RCC 7860 (cell line): ENCODE measurements at regions not wholly inside any gene's neighbourhood (a gene's known extent, or its start where the extent isn't known, plus 50 kb on each side); places are given as distances from the start of the nearest gene placed in this dataset.
A peak's percentile ranks its signal among the peaks of the same experiment; 100 is the strongest.

Experiments used
- DNase-seq: peaks from one replicate; pipeline ENCODE4 v3.0.0-alpha.2; 2015; ENCODE audit warnings: low spot score
- FAIRE-seq: peaks from 2 replicates; lab custom pipeline; 2012; peaks lifted over from hg19 to GRCh38; lab: Jason Lieb, UNC

DNA sequence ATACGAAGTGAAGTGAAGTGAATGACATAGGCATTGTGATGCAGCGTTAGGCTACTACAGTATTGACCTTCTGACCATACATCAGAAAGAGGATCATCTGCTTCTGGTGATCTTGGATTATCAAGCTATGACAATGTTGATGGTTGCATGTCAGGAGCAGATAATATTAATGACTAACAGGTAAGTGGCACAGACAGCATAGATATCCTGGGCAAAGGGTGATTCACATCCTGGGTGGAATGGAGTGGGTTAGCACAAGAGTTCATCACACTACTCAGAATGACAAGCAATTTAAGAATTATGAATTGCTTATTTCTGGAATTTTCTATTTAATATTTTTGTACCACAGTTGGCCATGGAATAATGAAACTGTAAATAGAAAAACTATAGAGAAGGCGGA lies 397.9 kb upstream of the ATP2B1 start:
- FAIRE-seq: peak; percentile 42
- peak; percentile 58 for DNase-seq

DNA sequence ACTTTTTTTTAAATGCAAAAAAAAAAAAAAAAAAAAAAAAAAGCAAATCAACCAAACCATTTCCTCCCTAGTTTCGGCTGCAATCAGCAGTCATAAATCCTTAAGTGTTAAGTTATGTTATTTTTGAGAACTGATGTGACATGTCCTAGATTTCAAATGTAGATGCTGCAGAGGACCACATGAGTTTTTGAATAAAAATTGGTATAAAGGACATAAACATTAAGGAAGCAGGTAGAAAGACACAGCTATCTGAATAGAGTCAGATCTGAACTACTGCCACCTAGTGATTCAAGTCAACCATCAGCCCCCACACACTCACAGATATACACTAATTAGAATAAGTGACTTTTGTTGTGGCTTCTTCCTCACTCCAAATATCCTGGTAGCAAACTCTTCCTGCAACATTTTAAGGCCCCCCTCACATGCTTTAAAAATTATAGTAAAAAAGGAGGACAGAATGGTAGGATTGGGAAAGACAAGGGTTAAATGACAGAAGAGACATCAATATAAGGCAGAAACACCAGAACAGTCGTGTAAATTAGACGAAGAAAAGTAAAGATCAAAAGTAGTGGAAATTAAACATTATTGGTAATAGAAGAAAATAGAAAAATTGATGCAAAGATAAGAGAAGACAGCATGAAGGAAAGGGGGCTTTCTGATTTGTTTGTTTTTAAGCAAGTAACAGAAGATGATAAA lies 394.5 kb upstream of the ATP2B1 start:
- FAIRE-seq (peak; percentile 42), DNase-seq (peak; percentile 30)

DNA sequence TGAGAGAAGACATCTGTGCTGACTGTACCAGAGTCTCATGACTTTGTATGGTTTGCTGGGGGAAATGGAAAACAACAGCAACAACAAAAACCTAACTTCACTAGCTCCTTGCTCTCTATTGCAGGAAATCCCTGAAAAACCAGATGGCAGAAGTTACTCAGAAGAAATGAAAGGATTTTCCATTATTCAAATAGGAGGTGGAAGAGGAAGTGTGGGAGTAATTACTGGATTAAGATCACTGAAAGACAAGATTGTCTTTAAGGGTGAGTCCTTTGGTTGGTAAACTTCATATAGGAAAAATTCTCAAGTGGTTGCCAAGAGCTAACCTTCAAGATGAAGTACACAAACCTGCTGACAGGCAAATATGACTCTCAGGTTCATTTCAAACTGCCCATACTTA lies 391.9 kb upstream of the ATP2B1 start:
- no peak for DNase-seq
- FAIRE-seq: no peak

DNA sequence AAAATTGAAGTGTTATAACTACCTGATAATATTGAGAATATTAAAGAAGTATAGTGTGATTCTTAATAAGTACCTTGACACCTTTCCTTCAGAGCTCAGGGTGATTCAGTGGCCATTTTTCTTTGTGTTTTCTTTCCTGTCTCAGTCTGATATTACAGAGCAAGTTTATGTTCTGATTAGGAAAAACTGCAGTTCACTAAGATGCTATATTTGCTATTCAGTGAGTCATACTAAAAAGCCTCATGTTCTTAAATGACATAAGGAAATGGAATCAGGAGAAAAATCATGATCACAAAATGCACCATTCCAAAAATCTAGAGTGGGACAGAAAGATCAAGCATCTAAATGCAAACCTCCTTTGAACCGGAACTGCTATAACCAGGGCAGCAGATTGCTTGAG lies 390.6 kb upstream of the ATP2B1 start:
- FAIRE-seq: no peak
- DNase-seq: no peak

DNA sequence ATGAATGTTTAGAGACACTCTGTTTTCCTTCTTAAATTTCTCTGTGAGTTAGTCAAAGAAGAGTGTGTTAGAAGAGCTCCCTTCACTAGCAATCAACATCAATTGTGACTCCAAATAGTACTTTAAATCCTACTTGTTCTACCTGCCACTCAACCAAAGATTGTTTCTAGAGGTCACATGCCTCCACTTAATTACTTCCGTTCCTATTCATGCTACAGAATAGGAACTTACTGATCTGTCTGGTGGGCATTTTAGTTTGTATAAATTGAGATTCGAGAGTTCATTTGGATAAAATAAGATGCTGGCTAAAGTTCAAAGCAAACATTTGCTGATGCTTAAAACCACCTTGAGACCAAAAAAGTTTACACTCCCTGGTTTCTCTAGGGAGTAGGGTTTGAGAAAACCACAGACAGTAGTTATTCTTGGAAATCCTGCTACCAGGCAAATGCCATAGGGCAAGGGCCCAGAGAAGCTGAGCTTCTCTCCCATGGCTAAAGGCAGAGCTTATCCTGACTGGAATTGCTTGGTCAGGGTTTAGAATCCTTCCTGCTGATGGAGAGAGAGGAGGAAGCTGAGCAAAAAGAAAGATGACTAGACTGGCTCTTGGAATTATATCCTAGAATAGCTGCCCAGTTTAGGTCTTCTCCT lies 389.6 kb upstream of the ATP2B1 start:
- DNase-seq: no peak
- no peak for FAIRE-seq

DNA sequence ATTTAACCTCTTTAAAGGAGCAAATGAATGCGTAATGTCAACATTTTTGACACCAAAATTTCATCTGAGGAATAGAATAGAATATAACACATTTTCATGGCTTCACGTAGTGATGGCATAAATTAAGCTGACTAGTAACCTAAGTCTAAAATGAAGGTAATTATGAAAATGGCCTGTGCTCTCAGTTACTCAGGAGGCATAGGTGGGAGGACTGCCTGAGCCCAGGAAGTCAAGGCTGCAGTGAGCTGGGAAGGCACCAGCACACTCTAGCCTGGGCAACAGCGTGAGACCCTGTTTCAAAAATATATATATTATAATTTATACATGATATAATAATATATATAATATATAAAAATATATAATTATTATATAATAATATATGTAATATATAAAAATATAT lies 383.2 kb upstream of the ATP2B1 start:
- DNase-seq (peak; percentile 21), FAIRE-seq (no peak)

DNA sequence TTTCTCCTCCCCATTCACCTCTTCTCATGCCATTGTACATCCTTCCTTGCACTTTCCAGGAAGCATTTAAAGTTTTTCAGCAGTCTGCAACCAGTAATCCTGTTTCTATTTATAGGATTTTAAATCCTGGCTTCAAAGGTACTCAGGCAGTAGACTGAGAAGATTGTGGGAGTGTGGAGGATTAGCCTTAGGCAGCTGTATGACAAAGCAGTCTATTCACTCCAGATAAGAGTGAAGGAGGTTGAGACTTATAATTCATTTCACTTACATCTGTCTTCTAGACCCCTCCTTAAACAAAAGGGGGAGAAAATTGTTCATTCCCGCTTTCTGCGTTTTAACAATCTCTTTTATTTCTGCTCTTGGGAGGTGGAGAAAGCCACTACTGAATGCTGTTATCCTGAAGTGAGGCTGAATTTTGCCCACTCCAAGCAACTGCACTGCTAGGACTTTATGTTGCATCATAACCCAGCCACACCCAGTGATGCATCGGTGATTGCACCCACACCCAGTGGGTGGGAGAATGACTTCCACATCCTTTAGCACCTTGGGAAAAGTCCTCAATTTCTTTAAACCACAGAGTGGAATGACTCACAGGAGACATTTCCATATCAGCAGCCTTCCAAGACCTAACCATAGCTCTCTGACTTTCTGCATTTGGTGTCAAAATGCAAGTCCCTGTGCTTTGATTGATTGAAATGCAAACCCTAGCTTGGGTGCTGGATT lies 382.5 kb upstream of the ATP2B1 start:
- FAIRE-seq (peak; percentile 97), DNase-seq (peak; percentile 93)

DNA sequence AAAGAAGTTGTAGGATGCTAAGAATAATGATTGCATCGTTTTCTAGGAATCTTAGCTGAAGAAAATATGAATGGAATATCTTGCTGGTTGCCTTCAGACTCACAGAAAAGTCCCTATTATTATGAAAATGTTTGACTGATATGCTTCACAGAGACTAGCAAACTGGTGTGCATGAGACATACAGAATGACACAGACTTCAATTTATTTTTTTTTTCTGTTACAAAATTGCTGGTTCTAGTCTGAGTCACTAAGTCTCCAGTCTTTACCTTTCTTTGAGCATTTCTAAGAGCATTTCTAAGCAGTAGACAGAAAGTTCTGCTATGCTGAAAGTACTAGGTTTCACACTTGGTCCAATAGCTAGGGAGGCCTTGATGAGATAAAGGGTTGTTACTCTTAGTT lies 377.6 kb upstream of the ATP2B1 start:
- FAIRE-seq (no peak), DNase-seq (peak; percentile 35)

DNA sequence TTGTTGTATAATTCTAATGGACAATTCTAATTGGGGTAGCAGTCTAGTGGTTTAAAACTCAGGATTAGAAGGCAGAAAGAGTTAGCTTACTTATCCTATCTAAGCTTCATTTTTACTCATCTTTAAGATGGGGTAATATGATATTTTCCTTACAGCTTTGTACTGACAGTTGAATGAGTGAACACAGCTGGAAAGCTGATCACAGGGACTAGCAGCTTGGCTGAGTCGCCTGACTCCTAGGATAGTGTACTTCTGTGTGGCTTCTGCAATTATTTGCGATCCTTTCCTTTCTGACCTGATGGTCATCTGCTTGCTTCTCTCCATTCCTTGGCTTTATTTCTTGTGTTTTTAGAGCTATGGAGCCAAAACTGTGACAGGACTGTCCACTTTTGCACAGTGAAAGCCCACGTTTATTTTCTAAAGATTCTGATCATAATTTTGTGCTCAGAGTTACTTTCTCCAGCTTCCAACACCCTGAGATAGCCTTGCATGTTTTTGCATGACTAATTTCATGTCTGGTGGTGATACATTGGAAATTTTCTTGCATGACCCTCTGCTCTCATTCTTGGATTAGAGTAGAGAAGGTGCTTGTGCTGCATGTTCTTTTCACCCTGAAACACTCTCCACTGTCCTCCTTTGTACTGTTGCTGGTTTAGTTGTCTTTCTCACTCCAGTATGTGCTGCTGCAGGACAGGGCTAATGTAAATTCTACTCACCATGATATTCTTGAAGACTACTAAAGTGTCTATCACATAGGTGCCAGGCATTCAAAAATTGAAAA lies 377.0 kb upstream of the ATP2B1 start:
- FAIRE-seq: no peak
- DNase-seq: no peak

DNA sequence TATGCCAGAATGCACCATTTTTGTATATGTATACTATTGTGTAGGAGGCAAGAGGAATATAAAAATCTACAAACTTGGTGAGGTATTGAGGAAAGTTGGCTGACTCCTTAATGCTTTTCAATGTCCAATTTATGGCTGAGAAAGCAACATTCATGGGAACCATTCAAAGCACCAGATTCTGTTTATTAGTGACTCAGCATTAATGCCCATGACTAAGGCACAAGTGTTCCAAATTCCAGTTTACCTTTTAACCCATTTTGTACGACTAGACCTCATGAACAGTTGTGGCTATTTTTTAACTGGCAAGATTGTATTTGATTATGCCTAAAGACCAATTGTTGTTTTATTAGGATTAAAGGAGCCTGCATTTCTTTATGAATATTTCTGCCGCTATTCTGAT lies 375.4 kb upstream of the ATP2B1 start:
- DNase-seq: no peak
- no peak for FAIRE-seq

DNA sequence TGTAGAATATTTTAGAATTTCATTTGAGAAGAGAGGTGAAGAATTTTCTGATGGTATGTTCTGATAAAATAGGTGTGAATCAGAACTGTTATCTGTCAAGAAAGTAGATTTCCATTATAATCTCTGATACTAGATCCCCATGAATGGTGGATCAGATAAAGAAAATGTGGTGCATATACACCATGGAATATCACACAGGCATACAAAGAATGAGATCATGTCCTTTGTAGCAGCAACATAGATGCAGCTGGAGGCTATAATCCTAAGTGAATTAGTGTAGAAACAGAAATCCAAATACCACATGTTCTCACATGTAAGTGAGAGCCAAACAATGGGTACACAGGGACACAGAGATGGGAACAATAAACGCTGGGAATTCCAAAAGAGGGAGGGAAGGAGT lies 372.0 kb upstream of the ATP2B1 start:
- no peak for FAIRE-seq
- no peak for DNase-seq

DNA sequence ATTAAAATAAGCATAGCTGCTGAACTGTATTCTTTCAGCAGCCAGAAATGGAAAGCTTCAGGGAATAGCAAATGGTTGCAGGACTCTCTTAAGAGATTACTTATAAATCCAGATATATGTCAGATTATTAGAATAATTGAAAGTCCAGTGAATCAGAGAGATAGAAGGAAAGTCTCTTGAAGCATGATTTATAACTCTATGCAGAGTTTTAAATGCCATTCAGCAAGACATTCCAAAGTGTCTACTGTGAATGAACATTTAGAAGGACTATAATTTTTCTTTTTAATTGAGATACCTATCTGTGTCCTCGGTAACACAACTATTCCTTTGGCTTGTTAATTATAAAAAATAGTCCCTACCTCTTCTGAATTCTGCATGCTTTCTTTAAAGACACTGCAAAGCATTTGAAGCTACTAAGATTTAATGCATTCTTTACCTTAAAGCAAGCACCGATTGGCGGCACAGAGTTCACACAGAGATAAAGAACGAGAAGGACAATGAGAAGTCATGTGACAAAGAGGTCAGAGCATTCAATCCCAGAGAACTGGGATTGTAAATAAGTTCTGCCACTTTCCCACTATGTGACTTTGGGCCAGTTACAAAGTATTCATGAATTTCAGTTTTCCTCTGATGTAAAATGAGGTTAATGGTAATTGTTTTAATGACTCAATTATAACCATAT lies 371.0 kb upstream of the ATP2B1 start:
- no peak for DNase-seq
- no peak for FAIRE-seq

DNA sequence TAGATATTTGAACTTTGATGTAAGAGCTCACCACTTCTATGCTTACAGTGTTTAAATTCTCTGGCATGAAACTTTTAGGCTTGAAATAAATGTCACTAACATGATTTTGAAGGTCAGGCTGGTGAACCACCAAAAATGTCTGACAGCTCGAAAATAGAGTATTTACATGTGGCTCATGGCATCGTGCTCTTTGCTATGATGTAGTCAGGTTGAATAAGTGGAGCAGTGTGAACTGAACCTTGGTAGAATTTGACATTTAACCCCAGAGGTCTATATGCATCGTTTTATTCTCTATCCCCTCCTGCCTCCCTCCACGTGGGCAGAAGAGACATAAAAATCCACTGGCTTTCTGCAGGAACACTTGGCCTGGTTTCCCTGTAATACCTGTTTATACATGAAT lies 369.7 kb upstream of the ATP2B1 start:
- no peak for FAIRE-seq
- DNase-seq: no peak

DNA sequence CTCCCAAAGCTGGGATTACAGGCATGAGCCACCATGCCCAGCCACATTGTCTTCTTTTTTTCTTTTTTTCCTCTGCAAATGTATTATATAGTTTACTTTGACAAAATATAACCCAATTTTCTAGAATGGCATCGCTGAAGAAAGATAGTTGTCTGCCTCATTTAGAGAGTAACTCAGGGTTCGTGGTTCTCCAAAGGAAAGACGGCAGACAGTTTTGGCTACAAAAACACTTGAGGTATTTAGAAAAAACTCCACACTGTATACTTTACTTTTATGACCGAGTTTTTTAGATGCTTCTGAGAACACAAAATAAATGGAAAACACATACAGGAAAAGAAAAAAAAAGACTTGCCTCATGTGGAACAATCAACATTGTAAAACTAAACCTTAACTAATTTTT lies 369.1 kb upstream of the ATP2B1 start:
- no peak for DNase-seq
- no peak for FAIRE-seq

DNA sequence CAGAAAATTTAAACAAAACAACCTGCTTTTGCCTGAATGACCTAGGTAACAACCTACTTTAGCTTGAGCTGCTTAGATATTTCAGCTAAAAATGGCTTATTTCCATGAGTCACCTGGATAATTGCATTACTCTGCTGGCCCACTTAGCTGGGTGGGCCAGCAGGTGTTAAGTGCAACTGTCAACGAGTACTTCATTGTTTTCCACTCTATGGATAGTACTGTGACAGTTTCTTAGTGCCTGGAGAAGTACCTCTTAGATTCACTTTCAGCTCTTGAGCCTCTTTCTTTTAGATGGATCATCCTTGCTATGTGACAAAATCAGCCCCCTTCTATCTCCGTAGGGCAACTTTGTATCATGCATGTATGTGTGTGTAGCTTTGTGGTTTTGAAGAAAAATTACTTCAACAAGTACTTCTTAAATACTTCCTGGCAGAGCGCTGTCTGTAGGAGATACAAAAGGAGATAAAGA lies 368.2 kb upstream of the ATP2B1 start:
- no peak for FAIRE-seq
- no peak for DNase-seq

DNA sequence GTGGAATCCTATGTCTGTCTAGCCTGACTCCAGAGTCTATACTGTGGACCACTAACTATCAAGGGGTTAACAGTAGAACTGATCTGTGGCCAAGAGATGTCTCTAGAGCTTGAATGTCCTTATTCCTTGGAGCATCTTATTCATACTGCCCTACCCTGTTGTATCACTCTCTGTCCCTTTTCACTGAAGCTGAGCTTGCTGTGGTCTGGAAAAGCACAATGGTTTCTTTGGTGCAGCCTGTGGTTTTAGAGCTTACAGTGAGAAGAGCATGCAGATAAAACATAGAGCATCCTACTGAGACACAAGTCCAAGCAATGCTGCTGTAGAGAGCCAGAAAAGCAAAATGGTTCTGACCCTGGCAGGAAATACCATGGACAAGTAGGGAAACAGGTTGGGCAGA lies 367.0 kb upstream of the ATP2B1 start:
- DNase-seq (no peak), FAIRE-seq (no peak)

DNA sequence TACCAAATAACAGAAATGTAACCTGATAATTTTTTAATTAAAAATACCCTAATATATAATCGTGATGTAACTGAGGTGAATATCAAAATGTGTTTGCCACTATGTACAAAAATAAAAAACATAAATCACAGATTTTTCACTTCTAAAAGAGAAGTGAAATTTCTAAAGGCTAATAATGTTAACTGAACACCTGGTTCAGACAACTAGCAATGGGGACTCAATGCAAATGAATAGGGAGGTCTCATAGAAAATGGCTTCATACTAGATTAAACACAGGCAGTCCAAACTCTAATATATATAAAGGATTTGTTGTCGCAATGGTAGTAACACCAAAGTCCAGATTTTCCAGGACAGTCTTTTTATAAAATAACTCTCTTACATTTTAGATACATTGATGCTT lies 365.4 kb upstream of the ATP2B1 start:
- FAIRE-seq: no peak
- no peak for DNase-seq

DNA sequence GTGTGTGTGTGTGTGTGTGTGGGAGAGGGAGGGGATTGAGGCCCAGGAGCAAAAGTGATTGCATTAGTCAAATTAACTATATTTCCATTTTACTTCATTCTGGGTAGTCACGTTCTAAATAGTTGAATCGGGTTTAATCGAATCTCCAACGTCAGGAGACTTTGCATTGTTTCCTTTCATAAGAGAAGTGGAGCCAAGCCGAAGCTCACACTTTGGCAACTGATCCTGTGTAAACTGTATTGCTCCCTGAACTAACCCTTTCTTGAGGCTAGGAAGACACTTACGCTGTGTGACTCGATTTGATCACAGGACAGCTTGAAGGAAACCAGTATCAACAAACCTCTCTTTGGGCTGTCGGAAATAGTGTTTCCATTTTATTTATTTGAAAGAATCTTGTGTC lies 363.4 kb upstream of the ATP2B1 start:
- DNase-seq: no peak
- no peak for FAIRE-seq

DNA sequence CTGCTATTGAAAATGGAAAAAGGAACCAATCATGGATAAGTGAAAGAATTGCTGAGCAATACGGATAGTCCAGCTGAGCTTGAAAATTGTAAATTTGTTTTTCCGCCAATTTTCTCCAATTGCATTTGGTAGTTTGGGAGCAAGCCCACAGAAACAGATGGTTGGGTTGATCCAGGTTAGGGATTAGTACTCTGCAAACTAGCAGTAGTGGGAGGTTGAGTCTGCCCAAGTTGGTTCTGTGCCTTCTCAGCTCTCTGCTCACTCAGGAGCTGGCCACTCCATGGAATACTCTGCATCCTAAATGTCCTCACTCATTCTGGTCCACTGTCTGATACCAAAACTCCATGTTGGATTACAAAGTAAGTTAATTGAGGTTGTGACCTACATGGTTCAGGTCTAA lies 361.1 kb upstream of the ATP2B1 start:
- FAIRE-seq (no peak), DNase-seq (no peak)

DNA sequence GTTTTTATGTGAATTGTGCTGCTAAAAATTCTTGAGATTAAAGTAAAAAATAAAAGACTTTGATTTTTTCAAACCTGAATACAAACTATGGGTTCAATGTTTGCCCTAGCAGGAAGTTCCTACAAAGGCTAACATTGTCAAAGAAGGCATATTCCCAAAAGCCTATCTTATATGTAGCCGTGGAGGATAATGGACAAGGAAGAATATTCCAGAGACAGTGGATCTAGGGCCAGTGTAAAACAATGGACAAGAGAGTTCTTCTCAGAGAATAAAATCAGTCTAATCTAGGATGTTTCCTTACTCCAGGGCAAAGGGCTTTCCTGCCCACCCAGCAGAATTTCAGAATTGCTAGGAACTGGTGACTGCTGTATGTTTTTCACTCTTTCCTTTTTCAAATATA lies 359.2 kb upstream of the ATP2B1 start:
- no peak for FAIRE-seq
- no peak for DNase-seq
